ENCODE measurements at regions not wholly inside any gene's neighbourhood (a gene's known extent, or its start where the extent isn't known, plus 50 kb on each side); places are given as distances from the start of the nearest gene placed in this dataset.
"Not testable (repeated sequence)": the region's sequence is repeated elsewhere in the genome, so short reads cannot be mapped to it uniquely, and the experiment has no call there.

DNA sequence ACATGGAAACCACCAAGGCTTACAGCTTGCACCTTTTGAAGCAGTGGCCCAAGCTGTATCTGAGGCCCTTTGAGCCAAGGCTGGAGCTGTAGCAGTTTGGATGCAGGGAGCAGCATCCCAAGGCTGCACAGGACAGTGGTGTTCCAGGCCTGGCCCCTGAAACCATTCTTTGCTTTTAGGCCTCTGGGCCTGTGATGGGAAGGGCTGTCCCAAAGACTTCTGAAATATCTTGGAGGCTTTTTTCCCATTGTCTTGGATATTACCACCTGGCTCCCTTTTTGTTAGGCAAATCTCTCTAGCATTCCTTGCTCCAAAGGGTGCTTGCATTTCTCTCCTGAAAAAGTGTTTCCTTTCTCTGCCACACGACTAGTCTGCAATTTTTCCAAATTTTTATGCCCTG lies 302.8 kb upstream of the MDFIC2 start:
- TF ChIP-seq, protein P1, sequence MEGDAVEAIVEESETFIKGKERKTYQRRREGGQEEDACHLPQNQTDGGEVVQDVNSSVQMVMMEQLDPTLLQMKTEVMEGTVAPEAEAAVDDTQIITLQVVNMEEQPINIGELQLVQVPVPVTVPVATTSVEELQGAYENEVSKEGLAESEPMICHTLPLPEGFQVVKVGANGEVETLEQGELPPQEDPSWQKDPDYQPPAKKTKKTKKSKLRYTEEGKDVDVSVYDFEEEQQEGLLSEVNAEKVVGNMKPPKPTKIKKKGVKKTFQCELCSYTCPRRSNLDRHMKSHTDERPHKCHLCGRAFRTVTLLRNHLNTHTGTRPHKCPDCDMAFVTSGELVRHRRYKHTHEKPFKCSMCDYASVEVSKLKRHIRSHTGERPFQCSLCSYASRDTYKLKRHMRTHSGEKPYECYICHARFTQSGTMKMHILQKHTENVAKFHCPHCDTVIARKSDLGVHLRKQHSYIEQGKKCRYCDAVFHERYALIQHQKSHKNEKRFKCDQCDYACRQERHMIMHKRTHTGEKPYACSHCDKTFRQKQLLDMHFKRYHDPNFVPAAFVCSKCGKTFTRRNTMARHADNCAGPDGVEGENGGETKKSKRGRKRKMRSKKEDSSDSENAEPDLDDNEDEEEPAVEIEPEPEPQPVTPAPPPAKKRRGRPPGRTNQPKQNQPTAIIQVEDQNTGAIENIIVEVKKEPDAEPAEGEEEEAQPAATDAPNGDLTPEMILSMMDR (IDR thresholded peaks at IDR 0.05; ENCODE audit: low read depth, low read length): no peak
- Histone ChIP-seq H3K9me3 (no peaks in the 10 kb centered on the region), H3K4me1 (no peaks in the 10 kb centered on the region), H3K4me3 (ENCODE audit: low read depth, low read length) (no peak overlapping the region), H3K36me3 (no peaks in the 10 kb centered on the region), H3K27me3 (no peaks in the 10 kb centered on the region)
- no peak for DNase-seq

DNA sequence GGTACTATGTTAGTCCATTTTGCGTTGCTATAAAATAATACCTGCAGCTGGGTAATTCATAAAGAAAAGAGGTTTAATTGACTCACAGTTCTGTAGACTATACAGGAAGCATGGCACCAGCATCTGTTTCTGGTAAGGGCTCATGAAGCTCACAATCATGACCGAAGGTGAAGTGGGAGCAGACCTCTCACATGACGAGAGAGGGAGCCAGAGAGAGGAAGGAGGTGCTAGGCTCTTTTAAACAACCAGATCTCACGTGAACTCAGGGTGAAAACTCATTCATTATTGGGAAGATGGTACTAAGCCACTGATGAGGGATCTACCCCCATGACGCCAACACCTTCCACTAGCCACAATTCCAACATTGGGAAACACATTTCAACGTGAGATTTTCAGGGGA lies 301.7 kb upstream of the MDFIC2 start:
- DNase-seq: no peak
- TF ChIP-seq, protein P1 (IDR thresholded peaks at IDR 0.05; ENCODE audit: low read depth, low read length): peak; percentile 23; the same call in 1 of the 2 replicates
- Histone ChIP-seq H3K9me3 (no peaks in the 10 kb centered on the region), H3K36me3 (no peaks in the 10 kb centered on the region), H3K4me1 (no peaks in the 10 kb centered on the region), H3K27me3 (no peaks in the 10 kb centered on the region), H3K4me3 (ENCODE audit: low read depth, low read length) (no peak overlapping the region)

GRCh38 chr3:70612920-70613319 lies 300.5 kb upstream of the MDFIC2 start:
- no peaks in the 10 kb centered on the region for H3K9me3 ChIP-seq

DNA sequence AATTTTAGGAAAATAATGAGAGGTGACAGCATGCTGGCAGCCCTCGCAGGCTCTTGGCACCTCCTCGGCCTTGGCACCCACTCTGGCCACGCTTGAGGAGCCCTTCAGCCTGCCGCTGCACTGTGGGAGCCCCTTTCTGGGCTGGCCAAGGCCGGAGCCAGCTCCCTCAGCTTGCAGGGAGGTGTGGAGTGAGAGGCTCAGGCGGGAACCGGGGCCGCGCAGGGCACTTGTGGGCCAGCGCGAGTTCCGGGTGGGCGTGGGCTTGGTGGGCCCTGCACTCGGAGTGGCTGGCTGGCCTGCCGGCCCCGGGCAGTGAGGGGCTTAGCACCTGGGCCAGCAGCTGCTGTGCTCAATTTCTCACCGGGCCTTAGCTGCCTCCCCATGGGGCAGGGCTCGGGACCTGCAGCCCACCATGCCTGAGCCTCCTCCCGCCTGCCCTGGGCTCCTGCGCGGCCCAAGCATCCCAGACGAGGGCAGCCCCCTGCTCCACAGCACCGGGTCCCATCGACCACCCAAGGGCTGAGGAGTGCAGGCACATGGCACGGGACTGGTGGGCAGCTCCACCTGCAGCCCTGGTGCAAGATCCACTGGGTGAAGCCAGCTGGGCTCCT lies 299.3 kb upstream of the MDFIC2 start:
- not testable (repeated sequence) for DNase-seq; H3K9me3 ChIP-seq; H3K36me3 ChIP-seq; H3K27me3 ChIP-seq; H3K4me1 ChIP-seq; H3K4me3 ChIP-seq (ENCODE audit: low read depth, low read length)

More at GRCh38 chr3:70612920-70613319, 300.5 kb upstream of the MDFIC2 start:
- Histone ChIP-seq H3K4me3 (ENCODE audit: low read depth, low read length) (no peak overlapping the region), H3K4me1 (no peaks in the 10 kb centered on the region), H3K27me3 (no peaks in the 10 kb centered on the region), H3K36me3 (no peaks in the 10 kb centered on the region)
- no peak for DNase-seq
- TF ChIP-seq, protein P1 (IDR thresholded peaks at IDR 0.05; ENCODE audit: low read depth, low read length): no peak

DNA sequence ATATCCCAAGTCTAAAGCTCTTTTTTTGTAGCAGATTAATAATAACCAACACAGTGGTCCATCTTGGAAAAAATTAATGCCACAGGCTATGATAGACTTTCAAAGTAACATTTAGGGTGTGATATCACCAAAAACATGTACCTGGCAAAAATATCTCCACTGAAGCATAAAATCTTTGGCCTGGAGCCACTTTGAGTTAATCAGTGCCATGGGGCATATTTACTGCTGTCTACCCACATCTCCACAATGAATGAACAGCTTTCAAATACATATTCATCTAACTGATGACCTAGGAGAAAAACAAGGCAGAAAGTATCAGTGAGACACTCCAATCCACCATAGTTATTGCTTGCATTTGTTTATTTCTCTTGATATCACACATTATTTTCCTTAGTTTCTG lies 296.0 kb upstream of the MDFIC2 start:
- no peak for DNase-seq
- no peaks in the 10 kb centered on the region for H3K27me3 ChIP-seq
- H3K9me3 ChIP-seq: no peaks in the 10 kb centered on the region
- H3K36me3 ChIP-seq: no peaks in the 10 kb centered on the region
- TF ChIP-seq, protein P1 (IDR thresholded peaks at IDR 0.05; ENCODE audit: low read depth, low read length): no peak
- no peaks in the 10 kb centered on the region for H3K4me1 ChIP-seq
- no peak overlapping the region for H3K4me3 ChIP-seq (ENCODE audit: low read depth, low read length)

DNA sequence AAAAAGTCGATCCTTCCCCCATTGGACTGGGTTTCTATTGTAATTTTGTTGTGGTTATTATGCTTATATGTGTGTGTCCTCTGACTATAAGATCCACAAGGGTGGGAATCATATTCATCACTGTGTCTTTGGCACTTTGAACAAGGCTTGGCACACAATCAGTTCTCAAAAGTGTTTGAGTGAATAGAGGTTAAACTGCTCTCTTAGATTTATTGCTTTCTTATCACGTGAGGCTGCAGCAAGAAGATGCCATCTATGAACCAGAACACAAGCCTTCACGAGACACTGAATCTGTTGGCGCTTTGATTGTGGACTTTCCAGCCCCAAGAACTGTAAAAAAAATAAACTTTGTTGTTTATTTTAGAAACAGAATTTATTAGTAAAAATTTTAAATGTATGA lies 295.0 kb upstream of the MDFIC2 start:
- TF ChIP-seq, protein P1 (IDR thresholded peaks at IDR 0.05; ENCODE audit: low read depth, low read length): no peak
- H3K27me3 ChIP-seq: no peaks in the 10 kb centered on the region
- DNase-seq: no peak

More for the DNA sequence above, 295.0 kb upstream of the MDFIC2 start:
- Histone ChIP-seq H3K36me3 (no peaks in the 10 kb centered on the region), H3K4me3 (ENCODE audit: low read depth, low read length) (no peak overlapping the region), H3K9me3 (no peaks in the 10 kb centered on the region), H3K4me1 (no peaks in the 10 kb centered on the region)

Measured in BE2C (cell line).